ELR (cell line): ENCODE measurements at regions not wholly inside any gene's neighbourhood (a gene's known extent, or its start where the extent isn't known, plus 50 kb on each side); places are given as distances from the start of the nearest gene placed in this dataset.
"Not testable (repeated sequence)": the region's sequence is repeated elsewhere in the genome, so short reads cannot be mapped to it uniquely, and the experiment has no call there.

ENCODE experiments used
- DNase-seq: peaks from one replicate; pipeline ENCODE4 v3.0.0-alpha.2; 2015; ENCODE audit warnings: low read depth

DNA sequence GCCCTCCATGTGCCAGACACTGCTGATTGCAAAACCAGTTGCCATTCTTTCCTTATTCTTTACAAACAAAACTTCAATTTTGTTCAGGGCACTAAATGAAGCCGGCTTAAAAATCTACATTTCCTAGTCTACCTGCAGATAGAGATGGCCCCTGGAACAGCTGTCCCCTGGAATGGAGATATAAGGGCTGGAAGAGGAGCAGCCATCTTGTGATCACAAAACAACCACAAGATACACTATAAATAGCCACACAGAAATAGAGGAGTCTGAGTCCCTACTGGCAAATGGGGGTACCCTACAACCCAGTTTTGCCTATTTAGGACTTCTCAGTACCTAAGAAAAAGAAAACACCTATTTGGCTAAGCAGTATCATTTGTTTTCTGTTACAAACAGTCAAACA, 115.9 kb upstream of the BEND6 start:
- no peak for DNase-seq

DNA sequence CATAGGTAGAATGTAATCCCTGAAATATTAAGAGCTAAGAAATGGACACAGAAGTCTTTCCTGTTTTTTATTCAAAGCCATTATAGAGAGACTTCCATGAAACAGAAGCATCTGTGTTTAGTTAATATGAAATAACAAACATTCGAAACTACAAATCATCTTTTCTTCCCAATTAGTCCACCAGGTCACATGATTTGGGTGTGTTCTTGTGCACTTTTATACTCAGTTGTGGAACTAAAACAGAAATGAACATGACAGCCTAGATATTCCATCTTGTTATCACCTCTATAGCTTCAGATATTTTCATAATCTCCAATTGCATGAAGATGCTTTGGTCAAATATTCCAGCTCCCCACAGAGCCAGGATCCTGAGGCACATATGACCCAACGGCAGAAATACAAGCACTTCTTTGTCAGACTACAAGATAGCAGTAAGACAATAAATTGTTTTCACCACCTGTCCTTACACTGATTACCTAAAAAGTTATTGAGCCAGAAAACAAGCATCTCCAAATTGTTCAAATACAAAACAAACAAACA, 116.8 kb upstream of the BEND6 start:
- no peak for DNase-seq

DNA sequence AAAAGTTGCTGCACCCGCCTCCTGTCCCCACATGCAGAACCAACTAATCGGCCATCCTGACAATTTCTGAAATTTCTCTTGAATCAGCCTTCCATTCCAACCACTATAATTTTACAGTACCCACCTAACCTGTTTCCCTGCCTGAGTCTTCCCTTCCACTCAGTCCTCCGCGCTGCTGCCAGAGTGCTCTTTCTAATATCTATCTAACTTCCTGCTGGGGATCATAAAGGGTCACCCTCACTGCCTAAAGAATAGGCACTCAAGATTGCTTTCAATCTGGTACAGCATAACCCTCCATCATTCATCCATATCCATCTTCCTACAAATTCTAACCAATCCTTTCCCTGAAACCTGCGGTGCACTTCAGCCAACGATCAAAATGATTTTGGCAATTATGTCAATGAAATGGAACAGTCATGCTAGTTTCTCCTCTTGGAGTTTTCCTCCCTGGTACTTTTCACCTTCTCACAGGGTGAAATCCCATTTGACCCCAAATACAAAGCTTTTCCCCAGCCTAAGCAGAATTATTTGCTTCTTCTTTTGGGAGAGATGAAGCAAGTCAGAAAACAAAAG, 117.5 kb upstream of the BEND6 start:
- DNase-seq: no peak

DNA sequence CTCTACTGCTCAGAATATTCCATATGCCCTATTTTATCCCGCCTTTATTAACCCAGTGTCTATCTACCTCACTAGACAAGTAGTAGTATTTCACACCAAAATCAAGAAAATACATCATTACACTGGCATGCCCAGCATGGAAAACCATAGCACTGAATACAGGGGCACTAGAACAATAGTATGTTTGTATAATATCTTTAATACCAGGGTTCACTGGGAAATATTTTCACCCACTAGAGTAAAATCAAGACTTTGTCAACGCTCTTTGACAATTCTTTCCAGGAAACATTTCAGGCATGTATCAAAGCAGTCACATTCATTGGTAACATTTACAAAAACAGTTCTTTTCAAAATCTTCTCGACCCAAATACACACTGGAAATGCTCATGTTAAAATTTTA, 119.3 kb upstream of the BEND6 start:
- DNase-seq: no peak

DNA sequence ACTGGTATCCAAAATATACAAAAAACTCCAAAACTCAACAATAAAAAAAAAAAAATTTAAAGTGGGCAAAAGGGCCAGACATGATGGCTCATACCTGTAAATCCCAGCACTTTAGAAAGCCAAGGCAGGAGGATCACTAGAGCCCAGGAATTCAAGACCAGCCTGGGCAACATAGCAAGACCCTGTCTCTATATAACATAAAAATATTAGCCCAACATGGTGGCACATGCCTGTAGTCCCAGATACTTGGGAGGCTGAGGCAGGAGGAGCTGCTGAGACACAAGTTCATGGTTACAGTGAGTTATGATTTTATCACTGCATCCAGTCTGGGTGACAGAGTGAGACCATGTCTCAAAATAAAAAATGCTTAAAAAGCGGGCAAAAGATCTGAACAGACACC, 121.0 kb upstream of the BEND6 start:
- DNase-seq: no peak

DNA sequence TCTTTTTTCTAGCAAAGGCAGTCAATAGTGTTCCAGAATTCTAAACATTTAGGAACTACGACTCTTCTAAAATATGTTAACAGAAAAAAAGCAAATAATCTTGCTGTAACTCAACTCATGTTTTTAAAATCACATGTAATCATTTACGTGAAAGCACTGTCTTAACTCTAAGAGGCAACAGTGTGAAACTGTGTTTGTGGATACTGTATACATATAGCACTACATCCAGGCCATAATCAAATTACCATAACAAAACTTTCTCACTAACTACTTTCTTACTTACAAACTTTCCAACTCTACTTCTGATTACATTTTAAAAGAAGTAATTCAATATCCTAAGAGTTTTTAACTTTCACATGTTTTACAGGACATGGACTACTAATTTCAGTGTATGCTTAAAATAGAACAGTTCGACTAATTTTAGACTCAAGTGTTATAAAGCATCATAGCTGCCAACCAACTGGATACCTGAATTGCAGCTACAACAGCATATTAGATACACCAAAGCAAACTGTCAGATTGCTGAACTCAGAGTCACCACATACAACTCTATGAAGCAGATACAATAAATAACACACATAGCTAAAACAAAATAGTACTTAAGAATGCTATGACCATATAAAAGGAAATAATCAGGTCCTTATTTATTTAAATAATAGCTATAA, 121.6 kb upstream of the BEND6 start:
- no peak for DNase-seq

DNA sequence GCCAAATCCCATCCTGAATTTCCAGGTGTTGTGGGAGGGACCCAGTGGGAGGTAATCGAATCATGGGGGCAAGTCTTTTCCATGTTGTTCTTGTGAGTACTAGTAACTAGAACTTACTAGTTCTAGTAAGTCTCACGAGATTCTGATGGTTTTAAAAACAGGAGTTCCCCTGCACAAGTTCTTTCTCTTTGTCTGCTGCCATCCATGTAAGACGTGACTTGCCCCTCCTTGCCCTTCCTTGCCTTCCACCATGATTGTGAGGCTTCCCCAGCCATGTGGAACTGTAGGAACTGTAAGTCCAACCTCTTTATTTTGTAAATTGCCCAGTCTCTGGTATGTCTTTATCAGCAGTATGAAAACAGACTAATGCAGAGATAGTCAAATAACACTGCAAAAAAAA, 122.7 kb upstream of the BEND6 start:
- no peak for DNase-seq

DNA sequence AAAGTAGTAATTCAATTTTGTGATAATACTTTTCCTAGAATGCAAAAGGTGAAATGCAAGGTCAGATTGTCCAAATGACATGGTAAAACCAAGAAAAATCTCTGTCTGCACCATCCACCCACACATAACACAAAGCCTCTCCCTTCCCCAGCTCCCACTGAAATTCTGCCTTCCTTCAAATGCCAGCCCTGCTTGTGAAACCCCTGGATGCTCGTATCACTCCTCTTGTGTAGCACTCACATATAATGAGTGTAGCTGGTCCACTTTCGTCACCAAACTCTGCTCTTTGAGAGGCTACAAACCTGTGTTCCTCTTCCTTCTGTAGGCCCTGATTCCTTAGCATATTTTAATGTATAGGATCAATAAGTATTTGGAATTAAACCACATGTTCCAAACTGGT, 123.6 kb upstream of the BEND6 start:
- no peak for DNase-seq

DNA sequence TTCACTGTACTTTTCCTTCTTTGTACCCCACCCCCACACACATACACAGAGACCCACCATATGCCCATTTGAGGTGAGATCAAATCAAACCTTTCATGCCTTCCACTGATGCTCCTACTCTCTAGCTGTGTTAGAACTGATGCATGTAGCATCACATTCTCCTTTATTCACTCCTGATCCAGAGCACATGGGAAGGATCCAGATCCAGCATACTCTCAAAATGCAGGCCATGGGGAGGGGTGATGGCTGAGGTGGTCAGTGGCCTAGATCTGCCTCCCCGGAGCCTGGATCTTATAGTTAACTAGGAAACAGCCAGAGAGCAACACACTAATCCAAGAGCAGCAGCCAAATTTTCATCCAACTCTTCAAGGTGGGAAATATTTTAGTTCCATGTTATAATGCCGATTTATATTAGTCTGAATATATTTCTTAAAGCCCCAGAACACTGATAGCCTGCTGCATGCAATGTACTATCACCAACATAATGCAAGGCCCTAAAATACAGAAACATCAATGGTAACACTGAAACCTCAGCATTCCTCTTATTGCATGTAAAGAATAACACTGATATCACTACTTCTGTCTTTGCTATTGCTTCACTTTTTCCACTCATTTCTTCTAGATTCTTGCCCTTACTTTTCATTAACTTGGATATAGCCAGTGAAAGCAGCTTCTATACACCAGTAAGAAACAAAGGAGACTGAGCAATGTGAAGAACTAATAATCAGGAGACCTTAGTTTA, 126.8 kb upstream of the BEND6 start:
- no peak for DNase-seq

DNA sequence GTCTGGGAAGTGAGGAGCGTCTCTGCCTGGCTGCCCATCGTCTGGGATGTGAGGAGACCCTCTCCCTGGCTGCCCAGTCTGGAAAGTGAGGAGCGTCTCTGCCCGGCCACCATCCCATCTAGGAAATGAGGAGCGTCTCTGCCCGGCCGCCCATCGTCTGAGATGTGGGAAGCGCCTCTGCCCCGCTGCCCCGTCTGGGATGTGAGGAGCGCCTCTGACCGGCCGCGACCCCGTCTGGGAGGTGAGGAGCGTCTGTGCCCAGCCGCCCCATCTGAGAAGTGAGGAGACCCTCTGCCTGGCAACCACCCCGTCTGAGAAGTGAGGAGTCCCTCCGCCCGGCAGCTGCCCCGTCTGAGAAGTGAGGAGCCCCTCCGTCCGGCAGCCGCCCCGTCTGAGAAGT, 130.5 kb upstream of the BEND6 start:
- DNase-seq: not testable (repeated sequence)

DNA sequence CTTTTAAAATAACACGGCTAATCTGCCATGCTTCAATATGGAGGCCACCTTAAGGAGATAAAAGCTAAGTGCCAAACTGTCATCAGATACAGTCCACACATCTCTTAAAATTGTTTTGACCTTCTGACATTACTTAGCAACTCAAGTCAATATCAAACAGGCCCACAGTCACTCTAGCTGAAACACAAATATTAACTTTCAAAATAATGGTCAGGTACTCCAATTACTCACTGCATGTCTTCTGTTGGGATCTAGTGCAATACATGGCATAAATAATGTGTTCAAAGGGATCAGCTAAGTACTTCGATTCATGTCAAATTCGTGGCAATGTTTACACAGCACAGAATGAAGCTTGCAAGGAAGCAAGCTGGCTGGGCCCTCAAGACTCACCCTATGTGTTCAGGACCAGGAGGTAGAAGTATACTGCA, 133.9 kb upstream of the BEND6 start:
- DNase-seq: no peak

DNA sequence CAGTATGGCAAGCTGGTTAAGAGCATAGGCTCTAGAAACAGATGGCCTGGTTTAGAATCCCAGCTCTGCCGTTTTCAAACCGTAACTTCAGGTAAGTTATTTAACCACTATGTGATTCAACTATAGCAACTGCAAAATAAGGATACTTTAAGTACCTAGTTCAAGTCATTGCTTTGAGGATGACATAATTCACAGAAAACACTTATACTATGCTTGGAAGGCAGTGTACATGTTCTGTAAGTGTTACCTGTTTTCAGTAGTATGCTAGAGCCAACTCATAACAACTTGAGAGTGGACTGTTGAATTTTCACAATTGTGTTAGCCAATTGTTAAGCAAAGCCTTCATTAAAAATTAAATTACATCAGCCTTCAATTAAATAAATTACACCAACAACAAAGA, 134.8 kb upstream of the BEND6 start:
- DNase-seq: no peak

DNA sequence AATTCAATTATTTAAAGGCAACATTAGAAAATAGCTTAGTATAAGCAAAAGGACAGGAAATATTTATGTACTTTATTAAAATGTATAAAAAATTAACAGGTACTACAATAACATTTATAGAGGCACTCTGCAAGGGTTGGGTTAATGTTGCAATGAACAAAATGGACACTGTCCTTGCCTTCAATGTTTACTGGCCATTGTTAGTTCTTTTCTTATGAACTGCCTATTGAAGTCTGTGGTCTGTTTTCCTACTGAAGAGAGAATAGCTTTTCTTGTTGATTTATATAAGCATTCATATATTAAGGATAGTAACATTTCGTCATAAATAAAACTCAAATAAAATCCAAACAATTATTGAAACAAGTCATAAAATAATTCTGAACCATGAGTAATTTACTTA, 135.3 kb upstream of the BEND6 start:
- no peak for DNase-seq

DNA sequence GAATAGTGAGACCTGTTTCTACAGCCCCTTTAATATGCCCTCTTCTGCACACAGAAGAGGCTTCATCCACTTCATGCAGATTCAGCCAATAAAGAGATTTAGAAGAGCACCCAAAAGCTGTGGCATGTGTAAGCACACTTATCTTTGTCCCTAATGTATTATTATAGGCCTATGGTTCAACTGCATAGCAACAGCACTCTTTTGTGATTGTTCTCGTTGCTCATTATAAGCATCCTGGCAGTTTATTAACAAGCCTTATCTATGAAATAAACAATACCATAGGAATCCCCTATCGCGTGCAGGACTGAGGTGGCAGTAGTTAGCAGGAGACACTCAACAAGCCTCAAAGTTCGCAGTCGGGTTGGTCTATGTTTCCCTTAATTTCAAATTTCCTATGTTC, 138.5 kb upstream of the BEND6 start:
- no peak for DNase-seq

DNA sequence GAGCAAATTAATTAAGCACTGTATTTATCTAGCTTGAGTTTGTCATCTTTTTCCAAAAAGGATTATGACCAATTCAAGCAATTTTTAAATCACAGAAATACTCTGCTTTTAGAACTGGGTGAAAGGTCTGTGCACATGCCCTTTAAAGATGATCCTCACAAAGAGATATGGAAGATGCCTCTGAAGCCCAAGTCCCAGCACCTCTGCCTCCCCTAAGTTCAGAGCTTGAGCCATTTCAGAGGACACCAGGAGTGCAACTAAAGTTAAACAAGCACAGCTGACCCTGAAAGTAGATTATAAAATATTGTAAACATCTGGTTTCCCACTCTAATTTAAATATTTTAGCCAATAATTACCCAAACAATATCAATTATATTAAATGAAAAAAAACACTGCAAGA, 139.5 kb upstream of the BEND6 start:
- no peak for DNase-seq

DNA sequence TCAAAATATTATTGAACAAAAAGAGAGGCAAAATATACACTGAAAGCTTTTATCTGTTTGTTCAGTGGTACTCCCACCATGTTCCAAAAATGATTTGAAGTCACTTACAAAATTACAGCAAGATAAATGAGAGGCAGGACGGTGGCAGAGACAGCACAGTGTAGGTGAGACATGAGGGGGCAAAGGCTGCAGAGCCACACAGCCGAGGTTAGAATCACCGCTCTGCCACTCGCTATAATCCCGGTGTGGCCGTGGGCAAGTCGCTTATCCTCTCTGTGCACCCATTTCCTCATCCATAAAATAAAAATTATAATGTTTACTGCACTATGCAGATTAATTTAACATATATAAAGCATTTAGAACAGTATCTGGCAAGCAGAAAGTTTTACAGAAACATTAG, 140.1 kb upstream of the BEND6 start:
- DNase-seq: no peak

DNA sequence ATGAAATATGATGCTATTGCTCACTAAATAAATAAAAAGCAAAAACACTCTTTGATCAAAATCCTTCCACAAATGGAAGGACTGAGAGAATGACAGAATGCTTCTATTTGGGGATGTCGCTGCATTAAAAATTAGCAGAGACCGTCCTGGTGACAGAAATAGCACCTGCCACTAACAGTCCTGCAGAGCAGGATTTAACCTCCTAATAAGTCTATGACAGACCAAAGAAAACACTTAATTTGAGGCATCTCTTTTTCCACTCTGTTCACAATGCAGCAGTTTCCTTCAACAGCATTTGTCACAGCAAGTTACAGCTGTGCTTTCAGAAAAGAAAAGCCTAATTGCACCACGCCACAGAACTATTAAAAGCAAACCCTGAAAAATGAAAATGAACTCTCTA, 140.6 kb upstream of the BEND6 start:
- DNase-seq: no peak

DNA sequence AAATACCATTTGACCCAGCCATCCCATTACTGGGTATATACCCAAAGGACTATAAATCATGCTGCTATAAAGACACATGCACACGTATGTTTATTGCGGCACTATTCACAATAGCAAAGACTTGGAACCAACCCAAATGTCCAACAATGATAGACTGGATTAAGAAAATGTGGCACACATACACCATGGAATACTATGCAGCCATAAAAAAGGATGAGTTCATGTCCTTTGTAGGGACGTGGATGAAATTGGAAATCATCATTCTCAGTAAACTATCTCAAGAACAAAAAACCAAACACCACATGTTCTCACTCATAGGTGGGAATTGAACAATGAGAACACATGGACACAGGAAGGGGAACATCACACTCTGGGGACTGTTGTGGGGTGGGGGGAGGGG, 142.1 kb upstream of the BEND6 start:
- not testable (repeated sequence) for DNase-seq

DNA sequence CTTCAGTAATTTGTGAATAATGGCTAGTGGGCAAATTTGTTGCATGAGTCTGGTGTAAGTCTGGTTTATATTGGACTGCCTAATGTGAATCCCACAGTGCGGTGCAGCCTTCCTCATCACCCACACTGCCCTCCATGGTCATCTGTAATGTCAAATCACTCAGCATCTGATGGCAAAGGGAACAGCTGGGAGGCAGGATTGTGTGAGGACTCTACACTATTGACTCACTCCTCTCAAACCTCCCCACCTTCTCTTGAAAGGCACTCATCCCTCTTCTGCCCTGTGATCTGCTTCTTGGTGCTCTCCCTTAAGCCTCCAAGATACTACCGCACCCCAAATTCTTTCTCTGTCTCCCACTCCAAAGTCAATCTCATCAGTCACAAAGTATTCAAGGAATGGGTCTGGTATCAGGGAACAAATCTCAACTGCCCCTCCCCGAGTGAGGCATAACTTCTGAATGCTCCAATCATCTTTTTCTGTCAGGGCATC, 146.0 kb upstream of the BEND6 start:
- DNase-seq: peak; percentile 89

DNA sequence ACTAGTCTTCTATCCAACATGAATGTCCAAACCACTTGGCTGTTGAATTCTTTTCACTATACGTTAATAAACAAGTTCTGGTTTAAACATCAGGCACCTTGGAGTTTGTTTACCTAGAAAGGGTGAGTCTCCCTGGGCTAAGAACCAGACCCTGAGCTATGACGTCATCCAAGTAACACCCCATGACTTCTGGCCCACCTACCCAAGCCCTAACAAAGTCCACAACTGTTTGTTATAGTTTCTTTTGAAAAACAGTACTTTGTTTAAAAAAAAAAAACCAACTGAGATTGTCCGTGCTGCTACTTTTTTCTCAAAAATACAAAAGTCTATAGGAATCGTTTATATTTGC, 146.9 kb upstream of the BEND6 start:
- peak; percentile 49 for DNase-seq

DNA sequence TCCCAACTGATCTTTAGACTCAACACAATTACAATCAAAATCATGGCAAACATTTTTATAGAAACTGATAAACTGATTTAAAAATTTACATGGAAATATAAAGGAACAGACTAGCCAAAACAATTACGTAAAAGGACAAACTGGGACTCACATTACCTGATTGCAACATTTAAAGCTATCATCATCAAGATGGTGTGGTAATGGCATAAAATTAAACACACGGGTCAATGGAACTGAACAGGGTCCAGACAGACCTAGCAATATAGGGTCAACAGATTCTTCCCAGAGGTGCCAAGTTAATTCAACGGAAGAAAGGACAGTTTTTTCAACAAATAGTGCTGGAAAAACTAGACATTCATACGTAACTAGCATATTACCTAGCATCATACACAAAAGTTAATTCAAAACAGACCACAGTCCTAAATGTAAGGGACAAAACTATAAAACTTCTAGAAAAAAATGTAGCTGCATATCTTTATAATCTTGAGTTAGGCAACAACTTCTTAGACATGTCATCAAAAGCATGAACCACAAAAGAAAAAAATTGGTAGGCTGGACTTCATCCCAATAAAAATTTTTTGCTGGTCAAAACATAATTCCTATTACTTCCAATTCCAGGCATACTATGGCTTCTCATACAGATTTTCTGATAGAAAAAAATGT, 147.4 kb upstream of the BEND6 start:
- DNase-seq: no peak

DNA sequence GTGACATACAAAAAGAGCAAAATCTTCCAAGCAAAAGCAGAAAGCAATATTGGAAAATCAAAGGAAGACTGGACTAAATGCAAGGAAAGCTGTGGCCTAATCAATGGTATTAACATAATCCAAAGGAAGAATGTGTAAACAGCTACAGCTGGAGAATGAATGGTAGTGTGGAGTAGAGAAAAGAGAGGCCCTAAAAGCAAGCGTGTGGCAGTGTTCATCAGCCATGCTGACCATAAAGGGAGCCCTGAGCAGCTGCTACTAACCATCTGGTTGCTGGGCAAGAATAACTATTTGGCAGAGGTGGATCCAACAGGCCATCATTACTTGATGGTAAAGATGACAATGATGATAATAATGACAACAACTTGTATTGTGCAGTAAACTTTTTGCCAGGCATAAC, 148.5 kb upstream of the BEND6 start:
- no peak for DNase-seq

DNA sequence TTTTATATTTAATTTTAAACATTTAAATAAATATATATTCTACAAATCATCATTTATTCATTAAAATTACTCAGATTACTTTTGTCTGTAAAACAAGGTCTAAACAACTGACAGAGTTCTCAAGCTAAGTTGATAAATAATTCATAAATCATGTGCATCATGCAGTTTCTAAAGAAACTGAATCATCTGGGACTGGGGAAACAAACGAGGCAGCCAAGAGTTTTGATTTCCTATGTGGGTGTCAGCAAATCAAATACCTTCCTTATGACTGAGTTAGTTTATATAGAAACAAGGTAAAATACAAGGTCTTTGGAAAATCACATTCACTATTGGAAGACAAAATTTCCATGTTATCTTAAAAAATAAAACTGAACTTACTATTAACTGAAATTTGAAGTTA, 149.9 kb upstream of the BEND6 start:
- DNase-seq: peak; percentile 88
